Neural cell (in vitro differentiated cells): ENCODE measurements at regions not wholly inside any gene's neighbourhood (a gene's known extent, or its start where the extent isn't known, plus 50 kb on each side); places are given as distances from the start of the nearest gene placed in this dataset.

Experiments
- H2AFZ ChIP-seq: fragments of 200-600, 300-800 bp; sonication (generic), shearing (Covaris generic); 2 replicates; pipeline ENCODE4 v1.6.0; 2014; ENCODE audit warnings: low read depth, mild to moderate bottlenecking, antibody characterized with exemption, low read length, moderate library complexity
- H3F3A ChIP-seq: fragments of 200-600 bp; shearing (Covaris generic); 2 replicates; pipeline ENCODE4 v1.6.1; 2016; ENCODE audit warnings: mild to moderate bottlenecking, moderate library complexity, mixed read lengths, antibody characterized with exemption, low read length; ENCODE audit not compliant: insufficient read depth, poor library complexity, severe bottlenecking
- H3K27ac ChIP-seq: fragments of 200-600, 300-800 bp; sonication (generic), shearing (Covaris generic); 2 replicates; pipeline ENCODE4 v1.5.1; 2014; ENCODE audit warnings: mild to moderate bottlenecking, low read length, moderate library complexity
- H3K27me3 ChIP-seq: fragments of 300-800, 200-600 bp; sonication (generic), shearing (Covaris generic); 2 replicates; pipeline ENCODE4 v1.6.0; 2014; ENCODE audit warnings: mild to moderate bottlenecking, low read depth, low read length, moderate library complexity; ENCODE audit not compliant: insufficient read depth
- H3K36me3 ChIP-seq: fragments of 300-800, 200-600 bp; sonication (generic), shearing (Covaris generic); 2 replicates; pipeline ENCODE4 v1.5.1; 2014; ENCODE audit warnings: mild to moderate bottlenecking, antibody characterized with exemption, low read length, moderate library complexity; ENCODE audit not compliant: insufficient read depth
- H3K4me2 ChIP-seq: fragments of 300-800, 200-600 bp; sonication (generic), shearing (Covaris generic); 2 replicates; pipeline ENCODE4 v1.6.0; 2014; ENCODE audit warnings: mild to moderate bottlenecking, low read length
- H3K4me3 ChIP-seq: fragments of 300-800, 200-600 bp; sonication (generic), shearing (Covaris generic); 2 replicates; pipeline ENCODE4 v1.5.1; 2014; ENCODE audit warnings: mild to moderate bottlenecking, low read length, moderate library complexity
- H3K79me2 ChIP-seq: fragments of 200-600 bp; shearing (Covaris generic); replicated peaks from 2 replicates; pipeline ENCODE4 v1.6.0; 2014; ENCODE audit warnings: mild to moderate bottlenecking, low read length, moderate library complexity; ENCODE audit not compliant: insufficient read depth
- H3K9ac ChIP-seq: fragments of 300-800, 200-600 bp; sonication (generic), shearing (Covaris generic); 2 replicates; pipeline ENCODE4 v1.6.1; 2016; ENCODE audit warnings: mild to moderate bottlenecking, low read length, mixed read lengths
- H3K9me2 ChIP-seq: fragments of 200-600 bp; shearing (Covaris generic); 2 replicates; pipeline ENCODE4 v1.6.1; 2016; ENCODE audit warnings: mild to moderate bottlenecking, low read length, mixed read lengths; ENCODE audit not compliant: insufficient read depth
- H3K9me3 ChIP-seq: fragments of 200-600, 300-800 bp; sonication (generic), shearing (Covaris generic); 2 replicates; pipeline ENCODE4 v1.6.1; 2016; ENCODE audit warnings: mild to moderate bottlenecking, mixed run types, low read length, moderate library complexity, mixed read lengths
- H4K20me1 ChIP-seq: fragments of 200-600 bp; shearing (Covaris generic); 2 replicates; pipeline ENCODE4 v1.6.1; 2016; ENCODE audit warnings: mild to moderate bottlenecking, mixed run types; ENCODE audit not compliant: insufficient read depth
- EP300 ChIP-seq: fragments of 450-650 bp; conservative IDR thresholded peaks from 2 replicates; pipeline ENCODE4 v1.6.1; 2014; ENCODE audit warnings: antibody characterized with exemption, mild to moderate bottlenecking, moderate library complexity; ENCODE audit not compliant: poor library complexity, severe bottlenecking
- EZH2 ChIP-seq: fragments of 200-600, 300-800 bp; shearing (Covaris generic), sonication (generic); IDR thresholded peaks from 2 replicates; pipeline ENCODE4 v1.6.1; 2014; ENCODE audit warnings: antibody characterized with exemption, low read length, borderline replicate concordance, mild to moderate bottlenecking; ENCODE audit not compliant: insufficient read depth, poor library complexity, severe bottlenecking
- MXI1 ChIP-seq: fragments of 450-650 bp; conservative IDR thresholded peaks from 2 replicates; pipeline ENCODE4 v1.6.1; 2014; ENCODE audit warnings: antibody characterized with exemption, mild to moderate bottlenecking; ENCODE audit not compliant: poor library complexity, severe bottlenecking
- POLR2AphosphoS5 ChIP-seq: IDR thresholded peaks from 2 replicates; pipeline ENCODE4 v1.6.1; 2012
- RAD21 ChIP-seq: fragments of 450-650 bp; conservative IDR thresholded peaks from 2 replicates; pipeline ENCODE4 v1.6.1; 2014; ENCODE audit warnings: antibody characterized with exemption, mild to moderate bottlenecking, moderate library complexity
- REST ChIP-seq: IDR thresholded peaks from 2 replicates; pipeline ENCODE4 v1.6.1; 2012; ENCODE audit warnings: borderline replicate concordance
- SMC3 ChIP-seq: fragments of 450-650 bp; conservative IDR thresholded peaks from 2 replicates; pipeline ENCODE4 v1.6.1; 2014; ENCODE audit warnings: antibody characterized with exemption, mild to moderate bottlenecking, moderate library complexity; ENCODE audit not compliant: poor library complexity
- TAF1 ChIP-seq: IDR thresholded peaks from 2 replicates; pipeline ENCODE4 v1.6.1; 2012; ENCODE audit warnings: low read depth
- TF ChIP-seq, protein P1 (sequence below): fragments of 450-650 bp; IDR thresholded peaks from 2 replicates; pipeline ENCODE4 v1.5.1; 2014; ENCODE audit warnings: antibody characterized with exemption, mild to moderate bottlenecking, moderate library complexity; ENCODE audit not compliant: poor library complexity, severe bottlenecking

- H3K4me3 ChIP-seq, result no peak overlapping the region
- no peak overlapping the region for H3K4me2 ChIP-seq
- H3K9me3 ChIP-seq, result no peaks in the 10 kb centered on the region
- no peak overlapping the region for H3K9ac ChIP-seq
- no peaks in the 10 kb centered on the region for H4K20me1 ChIP-seq
- H3K27me3 ChIP-seq, result no peaks in the 10 kb centered on the region
- no peak overlapping the region for H3K27ac ChIP-seq
- no peaks in the 10 kb centered on the region for H3F3A ChIP-seq
- H3K36me3 ChIP-seq, result no peaks in the 10 kb centered on the region
- no peaks in the 10 kb centered on the region for H3K79me2 ChIP-seq
- no peak overlapping the region for H2AFZ ChIP-seq
- no peak for TF ChIP-seq EP300
- no peaks in the 10 kb centered on the region for H3K9me2 ChIP-seq
These were observed 79.9 kb upstream of the NEO1 start for GRCh38 chr15:72972362-72972761.

- no peak overlapping the region for H3K4me2 ChIP-seq
- no peaks in the 10 kb centered on the region for H3F3A ChIP-seq
- H3K36me3 ChIP-seq, result no peaks in the 10 kb centered on the region
- H3K79me2 ChIP-seq, result no peaks in the 10 kb centered on the region
- no peak for TF ChIP-seq REST
- no peak for TF ChIP-seq MXI1
- no peak for TF ChIP-seq EZH2
- TF ChIP-seq, protein P1, sequence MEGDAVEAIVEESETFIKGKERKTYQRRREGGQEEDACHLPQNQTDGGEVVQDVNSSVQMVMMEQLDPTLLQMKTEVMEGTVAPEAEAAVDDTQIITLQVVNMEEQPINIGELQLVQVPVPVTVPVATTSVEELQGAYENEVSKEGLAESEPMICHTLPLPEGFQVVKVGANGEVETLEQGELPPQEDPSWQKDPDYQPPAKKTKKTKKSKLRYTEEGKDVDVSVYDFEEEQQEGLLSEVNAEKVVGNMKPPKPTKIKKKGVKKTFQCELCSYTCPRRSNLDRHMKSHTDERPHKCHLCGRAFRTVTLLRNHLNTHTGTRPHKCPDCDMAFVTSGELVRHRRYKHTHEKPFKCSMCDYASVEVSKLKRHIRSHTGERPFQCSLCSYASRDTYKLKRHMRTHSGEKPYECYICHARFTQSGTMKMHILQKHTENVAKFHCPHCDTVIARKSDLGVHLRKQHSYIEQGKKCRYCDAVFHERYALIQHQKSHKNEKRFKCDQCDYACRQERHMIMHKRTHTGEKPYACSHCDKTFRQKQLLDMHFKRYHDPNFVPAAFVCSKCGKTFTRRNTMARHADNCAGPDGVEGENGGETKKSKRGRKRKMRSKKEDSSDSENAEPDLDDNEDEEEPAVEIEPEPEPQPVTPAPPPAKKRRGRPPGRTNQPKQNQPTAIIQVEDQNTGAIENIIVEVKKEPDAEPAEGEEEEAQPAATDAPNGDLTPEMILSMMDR, result no peak
- no peak for TF ChIP-seq TAF1
- no peak for TF ChIP-seq RAD21
- no peak for TF ChIP-seq SMC3
- H3K4me3 ChIP-seq, result no peak overlapping the region
- H3K27me3 ChIP-seq, result no peaks in the 10 kb centered on the region
- H4K20me1 ChIP-seq, result no peaks in the 10 kb centered on the region
- no peaks in the 10 kb centered on the region for H3K9me3 ChIP-seq
- H3K9me2 ChIP-seq, result no peaks in the 10 kb centered on the region
- no peak overlapping the region for H3K27ac ChIP-seq
- H2AFZ ChIP-seq, result no peak overlapping the region
- no peak overlapping the region for H3K9ac ChIP-seq
These were observed 80.5 kb upstream of the NEO1 start for GRCh38 chr15:72971766-72972165.

- Histone ChIP-seq H3K4me2 (no peak overlapping the region), H3K4me3 (no peak overlapping the region)
These were observed 81.1 kb upstream of the NEO1 start for GRCh38 chr15:72970933-72971760.

More at GRCh38 chr15:72970933-72971760, 81.1 kb upstream of the NEO1 start:
- Histone ChIP-seq H2AFZ (no peak overlapping the region), H3K36me3 (no peaks in the 10 kb centered on the region), H4K20me1 (no peaks in the 10 kb centered on the region), H3K27ac (no peak overlapping the region), H3K9me3 (no peaks in the 10 kb centered on the region), H3K9me2 (no peaks in the 10 kb centered on the region), H3K79me2 (no peaks in the 10 kb centered on the region), H3K9ac (no peak overlapping the region), H3F3A (no peaks in the 10 kb centered on the region), H3K27me3 (no peaks in the 10 kb centered on the region)
- TF ChIP-seq SMC3, result no peak
- TF ChIP-seq TAF1, result no peak
- TF ChIP-seq REST, result no peak
- no peak for TF ChIP-seq RAD21
- TF ChIP-seq, protein P1, result no peak
- TF ChIP-seq MXI1, result no peak
- TF ChIP-seq EP300, result no peak
- no peak for TF ChIP-seq POLR2AphosphoS5
- no peak for TF ChIP-seq EZH2
